D721Med (cell line): ENCODE measurements at regions not wholly inside any gene's neighbourhood (a gene's known extent, or its start where the extent isn't known, plus 50 kb on each side); places are given as distances from the start of the nearest gene placed in this dataset.
"Not testable (repeated sequence)": the region's sequence is repeated elsewhere in the genome, so short reads cannot be mapped to it uniquely, and the experiment has no call there.

Source experiments
- DNase-seq: peaks from one replicate; pipeline ENCODE4 v3.0.0; 2011; ENCODE audit warnings: low spot score; ENCODE audit not compliant: insufficient read length
- FAIRE-seq: peaks from 2 replicates; lab custom pipeline; 2011; peaks lifted over from hg19 to GRCh38; lab: Jason Lieb, UNC
- CTCF ChIP-seq: IDR thresholded peaks from 2 replicates; pipeline ENCODE4 v1.5.1; 2012; ENCODE audit warnings: mild to moderate bottlenecking, control low read depth; ENCODE audit not compliant: insufficient read depth; ENCODE audit errors: missing control alignments

GRCh38 chr4:52472444-52472843, 186.7 kb downstream of the USP46 start:
- FAIRE-seq = no peak
- DNase-seq = no peak
- TF ChIP-seq CTCF = no peak

- TF ChIP-seq CTCF = no peak
- FAIRE-seq (no peak), DNase-seq (no peak)
These were observed 181.8 kb downstream of the USP46 start for GRCh38 chr4:52477191-52477780.

GRCh38 chr4:52483186-52483890, 175.8 kb downstream of the USP46 start:
- no peak for FAIRE-seq
- DNase-seq = no peak
- no peak for TF ChIP-seq CTCF

GRCh38 chr4:52507774-52508173, 151.3 kb downstream of the USP46 start:
- no peak for FAIRE-seq
- DNase-seq = no peak
- no peak for TF ChIP-seq CTCF

GRCh38 chr4:52510939-52511565, 148.0 kb downstream of the USP46 start:
- DNase-seq = no peak
- TF ChIP-seq CTCF = no peak
- no peak for FAIRE-seq

GRCh38 chr4:52511825-52512224, 147.3 kb downstream of the USP46 start:
- no peak for TF ChIP-seq CTCF
- FAIRE-seq (no peak), DNase-seq (no peak)

- no peak for FAIRE-seq
- TF ChIP-seq CTCF = no peak
These were observed 146.8 kb downstream of the USP46 start for GRCh38 chr4:52512291-52512690.

GRCh38 chr4:52522093-52522492, 137.0 kb downstream of the USP46 start:
- not testable (repeated sequence) for DNase-seq, FAIRE-seq

More at GRCh38 chr4:52512291-52512690, 146.8 kb downstream of the USP46 start:
- DNase-seq = no peak
